GM12874 (cell line): ENCODE measurements at regions not wholly inside any gene's neighbourhood (a gene's known extent, or its start where the extent isn't known, plus 50 kb on each side); places are given as distances from the start of the nearest gene placed in this dataset.

Experiments used
- CTCF ChIP-seq: IDR thresholded peaks from 2 replicates; pipeline ENCODE4 v1.5.1; 2011; ENCODE audit warnings: low read depth, mild to moderate bottlenecking, control low read depth, low read length, moderate library complexity; ENCODE audit not compliant: insufficient read depth

- TF ChIP-seq CTCF: no peak
These were observed 221.9 kb downstream of the TLR4 start for GRCh38 chr9:117926031-117926658.

GRCh38 chr9:117927354-117927753 is 223.2 kb downstream of the TLR4 start:
- TF ChIP-seq CTCF: peak; percentile 45

GRCh38 chr9:117929868-117930267 is 225.7 kb downstream of the TLR4 start:
- TF ChIP-seq CTCF: no peak

- no peak for TF ChIP-seq CTCF
These were observed 228.4 kb downstream of the TLR4 start for GRCh38 chr9:117932585-117932984.

- TF ChIP-seq CTCF: no peak
These were observed 232.3 kb downstream of the TLR4 start for GRCh38 chr9:117936185-117937130.

GRCh38 chr9:117938086-117938485 is 233.9 kb downstream of the TLR4 start:
- TF ChIP-seq CTCF: no peak

- TF ChIP-seq CTCF: no peak
These were observed 234.7 kb downstream of the TLR4 start for GRCh38 chr9:117938896-117939295.
